Uterus (tissue), 2 donors: ENCODE measurements at regions not wholly inside any gene's neighbourhood (a gene's known extent, or its start where the extent isn't known, plus 50 kb on each side); places are given as distances from the start of the nearest gene placed in this dataset.

Experiments
- POLR2A ChIP-seq, 2 donors: fragments of 450-650 bp; IDR thresholded peaks; one replicate each; pipeline ENCODE4 v1.6.1; 2016; ENCODE audit warnings: antibody characterized with exemption in 2 of 2, mild to moderate bottlenecking in 1 of 2, moderate library complexity in 1 of 2
- TF ChIP-seq, protein P1 (sequence below), 4 experiments: fragments of 200-600 bp in 2 of 4; fragments of 450-650 bp in 2 of 4; sonication (generic) in 2 of 4; IDR thresholded peaks; one replicate each; pipeline ENCODE4 v1.5.1; 2016 to 2019; ENCODE audit warnings: antibody characterized with exemption in 4 of 4, mild to moderate bottlenecking in 2 of 4, moderate library complexity in 1 of 4

DNA sequence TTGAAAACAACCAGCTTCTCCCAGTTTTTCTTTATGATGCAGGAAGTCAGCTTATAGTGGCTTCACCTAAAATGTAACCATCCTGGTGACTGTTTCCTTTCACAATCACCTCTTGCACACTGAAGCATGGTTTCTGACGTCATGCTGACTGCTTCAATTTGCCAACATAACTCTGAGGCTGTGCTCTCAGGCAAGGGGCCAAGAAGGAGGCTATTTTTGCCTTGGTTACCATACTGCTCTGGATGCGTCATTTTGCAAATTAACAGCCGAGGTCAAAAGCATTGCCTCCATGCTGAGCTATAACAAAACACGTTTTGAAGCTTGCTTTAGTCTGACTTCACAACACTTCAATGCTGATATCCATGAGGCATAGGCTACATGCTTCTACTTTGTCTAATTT is 397.8 kb downstream of the METTL4 start:
- TF ChIP-seq, protein P1, sequence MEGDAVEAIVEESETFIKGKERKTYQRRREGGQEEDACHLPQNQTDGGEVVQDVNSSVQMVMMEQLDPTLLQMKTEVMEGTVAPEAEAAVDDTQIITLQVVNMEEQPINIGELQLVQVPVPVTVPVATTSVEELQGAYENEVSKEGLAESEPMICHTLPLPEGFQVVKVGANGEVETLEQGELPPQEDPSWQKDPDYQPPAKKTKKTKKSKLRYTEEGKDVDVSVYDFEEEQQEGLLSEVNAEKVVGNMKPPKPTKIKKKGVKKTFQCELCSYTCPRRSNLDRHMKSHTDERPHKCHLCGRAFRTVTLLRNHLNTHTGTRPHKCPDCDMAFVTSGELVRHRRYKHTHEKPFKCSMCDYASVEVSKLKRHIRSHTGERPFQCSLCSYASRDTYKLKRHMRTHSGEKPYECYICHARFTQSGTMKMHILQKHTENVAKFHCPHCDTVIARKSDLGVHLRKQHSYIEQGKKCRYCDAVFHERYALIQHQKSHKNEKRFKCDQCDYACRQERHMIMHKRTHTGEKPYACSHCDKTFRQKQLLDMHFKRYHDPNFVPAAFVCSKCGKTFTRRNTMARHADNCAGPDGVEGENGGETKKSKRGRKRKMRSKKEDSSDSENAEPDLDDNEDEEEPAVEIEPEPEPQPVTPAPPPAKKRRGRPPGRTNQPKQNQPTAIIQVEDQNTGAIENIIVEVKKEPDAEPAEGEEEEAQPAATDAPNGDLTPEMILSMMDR (IDR thresholded peaks at IDR 0.05): no peak
- TF ChIP-seq POLR2A (IDR thresholded peaks at IDR 0.05): no peak
